NCI-H1417 (cell line): ENCODE measurements at regions not wholly inside any gene's neighbourhood (a gene's known extent, or its start where the extent isn't known, plus 50 kb on each side); places are given as distances from the start of the nearest gene placed in this dataset.

Experiments
- DNase-seq, 3 experiments: peaks; one replicate each; lab custom pipeline; 2025; lab: John Stamatoyannopoulos, UW

- no peak for DNase-seq
These were observed 83.6 kb downstream of the HPGD start for GRCh38 chr4:174438711-174439110.

GRCh38 chr4:174437749-174438148 is 84.5 kb downstream of the HPGD start:
- DNase-seq: no peak

- DNase-seq: no peak
These were observed 85.0 kb downstream of the HPGD start for GRCh38 chr4:174437324-174437723.

DNA sequence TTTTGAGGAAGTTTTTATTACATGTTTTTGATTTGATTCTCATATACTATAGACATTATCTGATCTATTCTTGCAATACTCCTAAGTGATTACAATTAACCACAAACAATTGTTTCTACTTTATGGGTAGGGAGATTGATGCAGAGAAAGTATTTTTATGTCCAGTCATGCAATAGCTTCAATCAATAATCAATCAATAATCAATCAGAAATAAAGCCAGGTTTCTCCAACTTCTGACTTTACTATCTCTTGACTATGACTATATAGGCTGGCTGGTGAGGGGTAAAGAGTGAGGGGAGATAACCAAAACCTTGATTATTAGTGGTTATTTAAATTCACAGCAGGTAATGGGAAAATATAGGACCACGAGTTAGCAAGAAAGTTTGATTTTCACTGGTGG is 85.9 kb downstream of the HPGD start:
- no peak for DNase-seq

GRCh38 chr4:174435974-174436373 is 86.3 kb downstream of the HPGD start:
- DNase-seq: no peak

DNA sequence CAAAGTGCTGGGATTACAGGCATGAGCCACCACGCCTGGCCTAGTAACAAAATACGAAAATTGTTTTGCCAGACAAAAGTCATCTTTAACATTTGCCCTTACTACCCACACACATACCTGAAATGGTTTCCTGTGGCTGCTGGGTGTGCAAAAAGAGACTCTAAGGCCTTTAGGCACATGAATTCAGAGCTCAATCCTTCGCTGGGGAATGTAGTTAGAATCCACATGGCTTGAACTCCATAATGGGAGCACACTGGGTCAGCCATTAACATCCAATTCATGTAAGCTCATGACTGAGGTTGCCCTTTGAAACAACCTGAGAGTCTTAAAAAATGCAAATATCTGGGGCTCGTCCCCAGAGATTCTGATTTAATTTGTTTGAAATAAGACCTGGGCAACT is 87.8 kb downstream of the HPGD start:
- no peak for DNase-seq

- DNase-seq: no peak
These were observed 91.7 kb downstream of the HPGD start for GRCh38 chr4:174430576-174430975.

DNA sequence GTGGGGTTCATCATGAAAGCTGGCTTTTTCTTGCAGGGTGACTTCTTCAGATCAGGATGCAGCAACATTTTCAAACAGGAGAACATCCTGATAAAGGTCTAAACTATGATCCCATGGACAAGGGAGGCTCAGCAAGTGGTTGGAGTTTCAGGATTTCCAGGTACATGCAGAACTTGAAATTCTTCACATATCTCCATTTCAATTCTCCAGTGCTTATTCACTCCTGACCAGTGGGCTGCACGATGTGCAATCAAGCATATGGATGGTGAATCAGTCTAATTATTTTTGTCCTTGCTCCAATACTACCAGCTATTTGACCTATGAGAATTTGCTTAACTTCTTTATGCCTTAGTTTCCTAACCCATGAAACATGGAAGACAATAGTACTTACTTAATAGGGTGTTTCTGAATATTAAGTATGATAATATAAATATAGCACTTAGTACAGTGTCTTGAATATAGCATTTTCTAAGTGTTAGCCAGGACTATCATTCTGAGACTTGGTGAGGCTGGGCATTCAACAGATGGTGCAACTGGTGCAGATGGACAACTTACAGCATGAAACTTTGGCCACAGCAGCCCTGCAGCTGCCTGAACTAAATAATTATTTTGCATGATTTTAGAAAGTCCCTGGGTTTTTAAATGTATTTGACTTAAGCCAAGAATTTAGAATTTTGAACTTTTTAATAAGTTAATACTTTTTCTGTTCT is 92.4 kb downstream of the HPGD start:
- no peak for DNase-seq

DNA sequence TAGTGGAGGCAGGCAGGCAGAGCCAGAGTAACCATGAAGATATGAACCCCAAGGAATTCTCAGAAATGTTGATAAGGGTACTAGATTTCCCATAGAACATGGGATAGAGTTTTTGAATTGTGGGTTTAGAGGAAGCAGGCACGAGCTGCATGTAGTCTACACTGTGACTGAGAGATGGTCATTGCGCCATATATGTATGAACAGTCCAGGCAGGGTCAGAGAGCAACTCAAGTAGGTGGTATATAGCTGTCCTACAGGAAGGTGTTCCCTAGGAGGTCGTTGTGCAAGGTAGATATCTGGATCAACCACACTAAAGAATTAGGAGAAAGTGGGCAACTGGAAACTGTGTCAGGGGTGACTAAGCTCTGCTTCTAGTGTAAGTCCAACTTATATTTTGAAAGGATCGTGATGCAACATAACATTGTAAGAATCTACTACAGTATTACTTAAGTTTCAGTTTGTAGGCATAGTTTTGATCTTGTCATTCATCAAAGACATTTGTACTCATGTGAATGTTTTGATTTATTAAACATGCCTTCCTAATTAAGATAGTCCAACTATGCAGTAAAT is 94.6 kb downstream of the HPGD start:
- DNase-seq: no peak

DNA sequence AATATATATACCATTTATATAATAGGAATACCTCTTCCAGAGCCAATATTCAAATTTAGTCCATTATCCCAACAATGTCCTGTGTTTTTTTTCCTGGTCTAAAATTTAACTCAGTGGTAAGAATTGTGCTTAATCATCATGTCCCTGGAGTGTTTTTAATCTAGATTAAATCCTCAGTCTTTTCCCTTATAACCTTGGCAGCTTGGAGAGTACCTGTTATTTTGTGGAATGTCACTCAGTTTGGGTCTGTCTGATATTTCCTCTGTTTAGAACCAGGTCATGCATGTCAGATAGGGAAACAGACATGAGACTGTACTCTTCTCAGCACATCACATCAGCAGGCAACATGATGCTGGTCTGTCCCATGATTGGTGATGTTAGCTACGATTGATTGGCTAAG is 96.6 kb downstream of the HPGD start:
- no peak for DNase-seq

GRCh38 chr4:174423257-174423944 is 98.9 kb downstream of the HPGD start:
- peak in 2 of 3 experiments; percentile 2 to 52 for DNase-seq

GRCh38 chr4:174422893-174423256 is 99.4 kb downstream of the HPGD start:
- no peak for DNase-seq

DNA sequence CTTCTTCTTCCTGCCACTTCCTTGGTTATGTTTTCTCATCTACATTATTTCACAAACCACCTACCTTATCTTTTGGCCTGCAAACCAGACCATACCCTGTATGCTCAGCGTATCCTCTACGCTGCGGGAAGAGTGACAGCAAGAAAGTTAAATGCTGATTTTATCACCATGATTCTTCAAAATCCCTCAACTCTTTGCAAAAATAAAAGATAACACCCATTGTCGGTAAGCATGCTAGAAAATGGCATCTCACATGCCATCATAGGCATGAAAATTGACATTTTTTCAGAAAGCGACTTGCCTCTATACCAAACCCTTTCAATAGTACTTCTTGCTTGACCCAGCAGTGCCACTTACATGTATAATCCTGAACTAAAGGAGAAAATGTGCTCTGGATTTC is 102.0 kb downstream of the HPGD start:
- no peak for DNase-seq

DNA sequence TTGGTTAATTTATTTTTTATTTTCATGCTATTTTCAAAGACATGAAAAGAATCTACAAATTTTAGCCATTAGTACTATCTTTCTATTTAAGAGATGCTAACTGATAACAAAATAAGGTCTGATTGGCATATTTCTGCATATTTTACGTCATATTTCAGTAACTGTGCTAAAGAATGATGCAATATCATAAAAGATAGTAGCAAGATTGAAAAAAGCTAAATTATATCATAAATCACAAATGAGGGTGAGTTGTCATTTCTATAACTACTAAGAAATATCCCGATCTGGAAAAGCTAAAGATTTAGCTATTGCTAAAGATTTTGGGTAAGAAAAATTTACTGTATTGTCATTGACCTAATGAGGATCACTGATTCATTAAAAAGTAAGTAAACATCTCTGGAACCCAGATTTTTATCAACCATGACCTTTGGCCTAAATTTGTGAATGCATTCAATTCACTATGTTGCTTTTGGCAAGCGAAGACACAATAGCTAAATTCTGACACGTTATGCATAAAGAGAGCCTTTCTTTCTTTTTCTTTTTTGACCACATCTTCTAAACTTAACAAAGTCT is 103.6 kb downstream of the HPGD start:
- DNase-seq: no peak

DNA sequence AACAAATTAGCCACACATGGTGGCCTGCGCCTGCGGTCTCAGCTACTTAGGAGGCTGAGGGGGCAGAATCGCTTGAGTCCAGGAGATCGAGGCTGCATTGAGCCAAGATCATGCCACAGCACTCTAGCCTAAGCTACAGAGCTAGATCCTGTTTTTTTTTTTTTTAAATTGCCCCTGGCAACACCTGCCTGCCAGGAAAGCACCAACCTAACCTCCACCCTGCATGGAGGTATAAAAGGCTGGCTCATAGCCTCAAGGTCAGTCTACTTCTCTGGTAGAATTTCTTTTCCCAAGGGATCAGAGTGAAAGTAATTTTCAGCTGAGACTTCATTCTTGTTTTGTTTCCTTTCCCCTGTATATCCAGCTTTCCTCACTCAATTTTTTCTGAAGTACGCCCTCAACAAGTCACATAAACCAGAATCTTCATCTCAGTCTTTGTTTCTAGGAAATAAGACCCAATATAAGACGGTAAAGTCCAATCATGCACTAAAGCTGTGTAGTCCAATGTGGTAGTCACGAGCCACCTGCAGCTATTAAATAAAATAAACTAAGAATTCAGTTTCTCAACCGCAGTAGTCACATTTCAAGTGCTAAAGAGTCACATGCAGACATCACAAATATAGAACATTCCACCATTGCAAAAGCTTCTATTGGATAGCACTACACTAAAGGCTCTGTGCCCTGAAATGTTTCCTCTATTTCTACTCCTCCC is 113.3 kb downstream of the HPGD start:
- peak in 1 of 3 experiments; percentile 9 for DNase-seq

GRCh38 chr4:174406383-174406782 is 115.9 kb downstream of the HPGD start:
- no peak for DNase-seq

DNA sequence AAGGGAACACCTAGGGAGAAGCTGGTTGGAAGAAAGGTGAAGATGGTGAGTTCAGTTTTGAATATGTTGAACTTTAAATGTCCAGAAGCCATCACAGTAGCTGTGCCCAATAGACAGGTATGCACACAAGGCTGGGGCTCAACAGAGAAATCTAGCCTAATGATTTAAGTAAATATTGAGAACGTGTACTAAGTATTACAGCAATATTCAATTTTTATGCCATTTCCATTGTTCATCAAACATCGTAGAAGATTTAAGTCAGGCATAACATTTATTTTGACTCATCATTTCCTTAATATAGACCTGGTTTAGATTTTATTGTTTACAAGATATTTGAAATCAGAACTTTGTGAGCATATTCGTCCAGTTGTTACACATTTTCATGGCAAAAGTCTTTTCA is 116.4 kb downstream of the HPGD start:
- DNase-seq: no peak

- no peak for DNase-seq
These were observed 117.6 kb downstream of the HPGD start for GRCh38 chr4:174404677-174405076.

GRCh38 chr4:174403177-174403543 is 119.1 kb downstream of the HPGD start:
- DNase-seq: no peak

- DNase-seq: no peak
These were observed 118.9 kb downstream of the CEP44 start for GRCh38 chr4:174402470-174403176.

DNA sequence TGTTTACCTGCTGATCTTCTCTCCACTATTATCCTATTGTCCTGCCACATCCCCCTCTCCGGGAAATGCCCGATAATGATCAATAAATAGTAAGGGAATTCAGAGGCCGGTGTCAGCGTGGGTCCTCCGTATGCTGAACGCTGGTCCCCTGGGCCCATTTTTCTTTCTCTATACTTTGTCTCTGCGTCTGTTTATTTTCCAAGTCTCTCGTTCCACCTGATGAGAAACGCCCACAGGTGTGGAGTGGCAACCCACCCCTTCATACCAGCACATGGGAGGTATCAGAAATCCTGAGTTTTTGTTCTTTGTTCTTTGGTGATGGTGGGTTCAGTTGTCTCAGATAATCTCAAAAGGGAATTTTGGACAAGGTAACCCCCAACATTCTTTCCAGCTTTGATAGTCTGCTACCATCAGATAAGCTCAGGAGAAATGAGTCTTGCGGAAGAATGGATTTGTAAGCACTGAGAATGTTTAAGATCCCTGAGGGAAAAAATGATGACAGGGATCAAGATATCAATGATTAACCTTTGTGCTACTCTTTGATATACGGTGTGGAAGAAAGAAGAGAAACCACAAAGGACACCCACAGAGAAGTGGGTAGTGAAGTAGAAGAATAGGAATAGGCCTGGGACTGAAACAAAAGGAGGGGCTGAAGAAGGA is 117.9 kb downstream of the CEP44 start:
- no peak for DNase-seq
